ENCODE measurements at regions not wholly inside any gene's neighbourhood (a gene's known extent, or its start where the extent isn't known, plus 50 kb on each side); places are given as distances from the start of the nearest gene placed in this dataset.

- TF ChIP-seq SP1 (IDR thresholded peaks at IDR 0.05): no peak
- TF ChIP-seq PKNOX1 (IDR thresholded peaks at IDR 0.05): no peak
- TF ChIP-seq FOXM1 (IDR thresholded peaks at IDR 0.05; ENCODE audit: borderline replicate concordance): no peak
- no peak for TF ChIP-seq L3MBTL2 (conservative IDR thresholded peaks at IDR 0.05)
- no peak for TF ChIP-seq CTBP1 (IDR thresholded peaks at IDR 0.05; ENCODE audit: borderline replicate concordance)
- no peak for TF ChIP-seq HDGF (IDR thresholded peaks at IDR 0.05; ENCODE audit: borderline replicate concordance)
- TF ChIP-seq FOXK2 (IDR thresholded peaks at IDR 0.05): no peak
- TF ChIP-seq TARDBP (IDR thresholded peaks at IDR 0.05): no peak
- no peak for TF ChIP-seq ELF4 (IDR thresholded peaks at IDR 0.05)
- TF ChIP-seq SUZ12 (IDR thresholded peaks at IDR 0.05): no peak
- TF ChIP-seq ARNT (IDR thresholded peaks at IDR 0.05): no peak
- no peak for TF ChIP-seq LEF1 (IDR thresholded peaks at IDR 0.05; ENCODE audit: borderline replicate concordance)
- no peak for TF ChIP-seq BHLHE40 (IDR thresholded peaks at IDR 0.05; ENCODE audit: borderline replicate concordance)
- no peak for TF ChIP-seq ZNF384 (IDR thresholded peaks at IDR 0.05)
Measured at GRCh38 chr18:40110455-40110854, 1844.6 kb upstream of the PIK3C3 start.

All from HEK293T (cell line).